Thyroid gland (tissue), 4 donors: ENCODE measurements at regions not wholly inside any gene's neighbourhood (a gene's known extent, or its start where the extent isn't known, plus 50 kb on each side); places are given as distances from the start of the nearest gene placed in this dataset.

ENCODE experiments used
- DNase-seq, 2 donors: peaks; one replicate each; pipeline ENCODE4 v3.0.0-alpha.2; 2019
- H3K27ac ChIP-seq, 3 donors: fragments of 200-600 bp; sonication (generic); 1 replicate in 2 of 3; 2 replicates in 1 of 3; pipeline ENCODE4 v1.5.1; 2016 to 2019; ENCODE audit warnings: mild to moderate bottlenecking in 1 of 3, moderate library complexity in 1 of 3
- H3K27me3 ChIP-seq: fragments of 200-600 bp; sonication (generic); one replicate; pipeline ENCODE4 v1.5.1; 2019
- H3K36me3 ChIP-seq, 2 donors: fragments of 200-600 bp; sonication (generic); one replicate each; pipeline ENCODE4 v1.5.1; 2016 to 2019
- H3K4me1 ChIP-seq, 2 donors: fragments of 200-600 bp; sonication (generic); one replicate each; pipeline ENCODE4 v1.5.1; 2017 to 2019
- H3K4me3 ChIP-seq, 3 donors: fragments of 200-600 bp; sonication (generic); replicated peaks in 1 of 3; 1 replicate in 2 of 3; 2 replicates in 1 of 3; pipeline ENCODE4 v1.5.1; 2016; ENCODE audit warnings: mild to moderate bottlenecking in 1 of 3
- H3K9me3 ChIP-seq: fragments of 200-600 bp; sonication (generic); one replicate; pipeline ENCODE4 v1.5.1; 2017
- POLR2A ChIP-seq, 2 donors: fragments of 450-650 bp; IDR thresholded peaks; one replicate each; pipeline ENCODE4 v1.6.1; 2017; ENCODE audit warnings: antibody characterized with exemption in 2 of 2, mild to moderate bottlenecking in 2 of 2, moderate library complexity in 1 of 2
- WGBS, 2 donors: methylation state at CpG; one replicate each; pipeline ENCODE4 v1.1.5; 2017; 5-methylcytosine and 5-hydroxymethylcytosine counted together
- intact Hi-C: fragments of 100-400 bp; cut with DNase I; formaldehyde crosslinking; loops from one replicate; pipeline ENCODE4 v1.15.1; 2023
- TF ChIP-seq, protein P1 (sequence below), 6 experiments: fragments of 200-600 bp in 3 of 6; fragments of 450-650 bp in 3 of 6; sonication (generic) in 3 of 6; IDR thresholded peaks; one replicate each; pipeline ENCODE4 v1.5.1; 2016 to 2019; ENCODE audit warnings: antibody characterized with exemption in 6 of 6, mild to moderate bottlenecking in 2 of 6, inconsistent platforms in 1 of 6, moderate library complexity in 1 of 6

DNA sequence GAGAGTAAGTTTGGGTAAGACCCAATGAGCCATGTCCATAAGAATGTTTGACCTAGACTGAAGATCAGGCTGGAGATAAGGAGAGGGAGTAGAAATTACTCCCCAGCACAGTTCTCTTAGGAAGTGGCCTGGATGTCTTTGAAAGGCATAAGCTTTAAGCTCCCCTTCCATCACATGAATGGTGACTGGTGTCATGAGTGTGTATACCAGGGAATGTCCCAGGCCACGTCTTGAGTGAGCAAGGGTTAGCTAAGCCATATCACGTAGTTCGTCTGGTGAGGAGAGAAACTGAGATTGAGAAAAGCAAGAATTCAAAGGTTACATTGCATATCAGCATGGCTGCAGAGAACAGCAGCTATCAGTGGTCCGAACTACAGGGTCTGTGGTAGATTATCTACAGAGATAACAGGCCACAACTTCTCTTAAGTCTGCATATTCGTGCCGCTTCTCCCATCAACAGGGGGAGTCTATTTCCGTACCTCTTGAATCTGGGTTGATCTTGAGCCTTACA is 60.1 kb upstream of the BMP2 start:
- H3K9me3 ChIP-seq: no peaks in the 10 kb centered on the region
- H3K27ac ChIP-seq: peak overlapping the region; percentile 96 to 97 (median 96)
- H3K27me3 ChIP-seq: no peaks in the 10 kb centered on the region
- intact Hi-C loops: no loop called here
- H3K4me1 ChIP-seq: peaks cover 36 to 54% of the 10 kb centered on the region in 2 donors
- TF ChIP-seq, protein P1, sequence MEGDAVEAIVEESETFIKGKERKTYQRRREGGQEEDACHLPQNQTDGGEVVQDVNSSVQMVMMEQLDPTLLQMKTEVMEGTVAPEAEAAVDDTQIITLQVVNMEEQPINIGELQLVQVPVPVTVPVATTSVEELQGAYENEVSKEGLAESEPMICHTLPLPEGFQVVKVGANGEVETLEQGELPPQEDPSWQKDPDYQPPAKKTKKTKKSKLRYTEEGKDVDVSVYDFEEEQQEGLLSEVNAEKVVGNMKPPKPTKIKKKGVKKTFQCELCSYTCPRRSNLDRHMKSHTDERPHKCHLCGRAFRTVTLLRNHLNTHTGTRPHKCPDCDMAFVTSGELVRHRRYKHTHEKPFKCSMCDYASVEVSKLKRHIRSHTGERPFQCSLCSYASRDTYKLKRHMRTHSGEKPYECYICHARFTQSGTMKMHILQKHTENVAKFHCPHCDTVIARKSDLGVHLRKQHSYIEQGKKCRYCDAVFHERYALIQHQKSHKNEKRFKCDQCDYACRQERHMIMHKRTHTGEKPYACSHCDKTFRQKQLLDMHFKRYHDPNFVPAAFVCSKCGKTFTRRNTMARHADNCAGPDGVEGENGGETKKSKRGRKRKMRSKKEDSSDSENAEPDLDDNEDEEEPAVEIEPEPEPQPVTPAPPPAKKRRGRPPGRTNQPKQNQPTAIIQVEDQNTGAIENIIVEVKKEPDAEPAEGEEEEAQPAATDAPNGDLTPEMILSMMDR (IDR thresholded peaks at IDR 0.05): no peak
- TF ChIP-seq POLR2A (IDR thresholded peaks at IDR 0.05): no peak
- WGBS, 2 donors: 63 to 76% methylated on average over 7 of the region's 7 CpGs
- no peak for DNase-seq
- H3K36me3 ChIP-seq: no peaks in the 10 kb centered on the region
- H3K4me3 ChIP-seq: no peak overlapping the region

DNA sequence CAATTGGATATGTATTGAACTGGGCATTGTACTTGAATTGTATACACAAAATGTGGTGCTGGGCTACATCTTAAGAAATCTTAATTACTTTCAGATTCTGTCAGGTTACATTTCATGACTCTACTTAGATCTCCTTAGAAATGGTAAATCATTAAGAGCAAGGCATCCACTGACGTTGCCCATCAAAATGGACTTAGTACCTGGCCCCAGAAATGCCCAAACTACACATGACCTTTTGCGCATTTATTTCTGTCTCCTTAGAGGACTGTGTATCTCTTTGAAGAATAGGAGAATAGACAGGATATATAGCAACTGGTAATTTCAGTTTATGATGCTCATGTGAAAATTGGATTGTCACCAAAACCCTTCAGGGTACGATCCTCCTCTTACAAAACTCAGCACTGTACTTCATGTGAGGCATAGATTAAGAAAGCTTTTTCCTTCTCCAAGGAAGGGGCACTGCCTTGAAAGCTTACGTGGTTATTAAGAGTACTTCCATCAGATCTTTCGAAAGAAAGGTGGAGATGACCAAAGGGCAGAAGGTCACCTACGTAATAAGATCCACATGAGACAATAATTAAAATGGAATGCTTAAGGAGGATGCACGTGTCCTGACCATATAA is 61.4 kb upstream of the BMP2 start:
- 92 to 97% methylated on average over 7 of the region's 7 CpGs for WGBS, 2 donors
- Histone ChIP-seq H3K9me3 (no peaks in the 10 kb centered on the region), H3K27ac (no peak overlapping the region), H3K4me1 (peaks cover 48 to 66% of the 10 kb centered on the region in 2 donors), H3K4me3 (no peak overlapping the region), H3K27me3 (no peaks in the 10 kb centered on the region), H3K36me3 (no peaks in the 10 kb centered on the region)
- intact Hi-C loops: no loop called here
- TF ChIP-seq POLR2A (IDR thresholded peaks at IDR 0.05): no peak
- TF ChIP-seq, protein P1 (IDR thresholded peaks at IDR 0.05): no peak
- DNase-seq: no peak

DNA sequence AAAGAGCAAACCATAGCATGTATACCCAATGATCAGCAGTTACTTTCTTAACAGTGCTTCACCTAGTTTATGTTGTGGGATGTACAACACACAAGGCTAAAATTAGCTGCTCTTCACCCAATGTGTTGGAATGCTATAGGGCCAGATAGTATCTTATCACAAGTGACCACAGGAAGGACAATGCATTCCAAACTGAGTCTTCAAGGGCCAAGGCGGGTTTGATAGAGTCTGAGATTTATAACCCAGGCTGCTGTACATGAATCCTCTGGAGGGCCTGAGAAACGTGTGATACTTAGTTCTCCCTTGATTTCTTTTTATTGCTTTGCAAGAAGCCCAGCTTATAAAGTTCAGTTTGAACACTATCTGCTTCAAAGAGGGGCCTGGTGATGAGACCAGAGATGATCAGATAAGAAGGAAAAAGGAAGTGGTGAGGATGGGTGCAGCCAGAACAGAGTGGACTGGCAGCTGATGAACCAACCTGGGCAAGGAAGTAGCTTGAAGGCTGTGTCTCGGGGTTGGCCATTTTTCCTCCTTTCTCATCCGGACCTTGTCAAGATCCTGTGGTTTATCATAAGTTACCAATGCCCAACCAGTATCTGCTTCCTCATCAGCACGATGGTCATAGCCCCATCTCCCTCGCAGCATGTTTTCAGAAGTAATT is 62.2 kb upstream of the BMP2 start:
- H3K36me3 ChIP-seq: no peaks in the 10 kb centered on the region
- WGBS, 2 donors: 92 to 93% methylated on average over 6 of the region's 6 CpGs
- peak overlapping the region in 2 of 3 donors; percentile 17 to 75 for H3K27ac ChIP-seq
- TF ChIP-seq, protein P1 (IDR thresholded peaks at IDR 0.05): no peak
- TF ChIP-seq POLR2A (IDR thresholded peaks at IDR 0.05): no peak
- no peaks in the 10 kb centered on the region for H3K27me3 ChIP-seq
- no peak overlapping the region for H3K4me3 ChIP-seq
- peaks cover 51 to 69% of the 10 kb centered on the region in 2 donors for H3K4me1 ChIP-seq
- no peaks in the 10 kb centered on the region for H3K9me3 ChIP-seq
- no peak for DNase-seq
- intact Hi-C loops: no loop called here

DNA sequence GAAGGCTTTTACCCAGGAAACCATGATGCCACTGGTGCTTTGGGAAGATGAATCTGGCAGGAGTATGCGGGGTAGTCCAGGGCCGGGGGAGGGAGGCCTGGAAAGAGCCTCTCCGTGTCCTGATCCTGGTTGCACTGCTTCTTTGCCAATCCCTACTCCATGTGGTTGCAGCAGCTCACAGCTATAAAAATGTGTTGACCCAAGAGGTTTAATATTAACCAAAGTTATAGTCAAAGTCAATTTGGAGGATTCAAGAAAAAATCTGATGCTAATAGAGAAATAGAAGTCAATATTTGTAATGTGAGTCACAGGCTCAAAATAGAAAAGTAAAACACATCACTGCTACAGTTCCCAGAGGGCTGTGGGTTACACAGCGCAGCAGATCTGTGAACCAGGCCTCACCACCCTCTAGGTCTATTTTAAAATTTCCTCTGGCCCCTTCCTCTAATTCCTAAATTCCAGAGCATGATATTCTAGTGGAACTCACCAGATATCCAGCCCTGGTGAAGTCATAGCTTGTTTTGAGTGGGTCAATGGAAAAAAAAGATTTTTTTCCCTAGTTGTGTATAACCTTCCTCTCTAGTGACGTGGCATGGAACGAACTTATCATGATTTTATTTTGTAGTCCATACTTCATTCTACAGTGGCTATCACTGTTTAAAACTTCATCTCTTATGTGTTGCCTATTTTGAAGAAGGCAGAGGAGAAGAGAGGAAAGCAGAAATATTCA is 63.2 kb upstream of the BMP2 start:
- H3K4me3 ChIP-seq: no peak overlapping the region
- 73 to 82% methylated on average over 6 of the region's 6 CpGs for WGBS, 2 donors
- no peaks in the 10 kb centered on the region for H3K9me3 ChIP-seq
- H3K27me3 ChIP-seq: no peaks in the 10 kb centered on the region
- intact Hi-C loops: no loop called here
- TF ChIP-seq POLR2A (IDR thresholded peaks at IDR 0.05): no peak
- TF ChIP-seq, protein P1 (IDR thresholded peaks at IDR 0.05): no peak
- H3K27ac ChIP-seq: peak overlapping the region in 2 of 3 donors; percentile 17 to 75
- no peaks in the 10 kb centered on the region for H3K36me3 ChIP-seq
- peaks cover 48 to 64% of the 10 kb centered on the region in 2 donors for H3K4me1 ChIP-seq
- DNase-seq: no peak
